Left cardiac atrium (tissue), 4 donors: ENCODE measurements at regions not wholly inside any gene's neighbourhood (a gene's known extent, or its start where the extent isn't known, plus 50 kb on each side); places are given as distances from the start of the nearest gene placed in this dataset.

Experiments used
- ATAC-seq, 2 donors: fragments of 200-7000 bp; cut with Tn5 transposase; one replicate each; pipeline ENCODE4 v1.9.1; 2020; ENCODE audit warnings: mild to moderate bottlenecking in 2 of 2, moderate library complexity in 2 of 2
- DNase-seq: peaks from one replicate; pipeline ENCODE4 v3.0.0-alpha.2; 2020
- intact Hi-C, 2 donors: fragments of 100-400 bp; cut with DNase I; formaldehyde crosslinking; loops; one replicate each; pipeline versions ENCODE4 v1.14.1 to v1.15.1; 2022 to 2023
- donor health status: DM: no; HTN: yes; CAD: no.
- donor health status: DM: no; HTN: yes; CAD: no; lungs with severe emphysema.
- donor health status: DM: yes; HTN: yes; CAD: no.
- donor health status: Dilated cardiomyopathy.

- intact Hi-C loops: no loop called here
- ATAC-seq (no peak), DNase-seq (no peak)
Observed at GRCh38 chr2:238689331-238689730, 158.6 kb upstream of the TWIST2 start.

- intact Hi-C loops: no loop called here
- DNase-seq (no peak), ATAC-seq (no peak)
Observed at GRCh38 chr2:238689871-238690389, 158.0 kb upstream of the TWIST2 start.

GRCh38 chr2:238690511-238690910 is 157.4 kb upstream of the TWIST2 start:
- intact Hi-C loops: no loop called here
- no peak for DNase-seq
- no peak for ATAC-seq

GRCh38 chr2:238691596-238692491 is 156.0 kb upstream of the TWIST2 start:
- intact Hi-C loops: no loop called here
- ATAC-seq (no peak), DNase-seq (no peak)

- intact Hi-C loops: no loop called here
- DNase-seq (no peak), ATAC-seq (no peak)
Observed at GRCh38 chr2:238692562-238692961, 155.3 kb upstream of the TWIST2 start.

- ATAC-seq (no peak), DNase-seq (no peak)
- intact Hi-C loops: no loop called here
Observed at GRCh38 chr2:238693337-238694093, 154.4 kb upstream of the TWIST2 start.

- DNase-seq: no peak
- intact Hi-C loops: no loop called here
- ATAC-seq: no peak
Observed at GRCh38 chr2:238694136-238694755, 153.6 kb upstream of the TWIST2 start.

- ATAC-seq: no peak
Observed at GRCh38 chr2:238694922-238695321, 153.0 kb upstream of the TWIST2 start.

GRCh38 chr2:238695538-238695937 is 152.3 kb upstream of the TWIST2 start:
- ATAC-seq (peak in 1 of 2 donors; percentile 67), DNase-seq (no peak)
- intact Hi-C loops: no loop called here

More at GRCh38 chr2:238694922-238695321, 153.0 kb upstream of the TWIST2 start:
- intact Hi-C loops: no loop called here
- no peak for DNase-seq

GRCh38 chr2:238696331-238696730 is 151.6 kb upstream of the TWIST2 start:
- DNase-seq (no peak), ATAC-seq (no peak)
- intact Hi-C loops: no loop called here

- ATAC-seq (no peak), DNase-seq (no peak)
- intact Hi-C loops: no loop called here
Observed at GRCh38 chr2:238696786-238697185, 151.1 kb upstream of the TWIST2 start.

GRCh38 chr2:238697193-238698071 is 150.5 kb upstream of the TWIST2 start:
- DNase-seq: no peak
- no peak for ATAC-seq
- intact Hi-C loops: no loop called here

GRCh38 chr2:238698072-238698352 is 149.9 kb upstream of the TWIST2 start:
- no peak for ATAC-seq
- DNase-seq: no peak
- intact Hi-C loops: no loop called here

GRCh38 chr2:238698451-238699306 is 149.2 kb upstream of the TWIST2 start:
- DNase-seq (no peak), ATAC-seq (no peak)
- intact Hi-C loops: no loop called here

GRCh38 chr2:238699307-238700116 is 148.4 kb upstream of the TWIST2 start:
- ATAC-seq (no peak), DNase-seq (no peak)
- intact Hi-C loops: no loop called here

GRCh38 chr2:238700117-238700457 is 147.8 kb upstream of the TWIST2 start:
- DNase-seq: peak; percentile 70
- intact Hi-C loops: no loop called here
- peak; percentile 73 to 89 for ATAC-seq

GRCh38 chr2:238700506-238701340 is 147.2 kb upstream of the TWIST2 start:
- intact Hi-C loops: no loop called here
- ATAC-seq (peak in 1 of 2 donors; percentile 6), DNase-seq (no peak)
